ENCODE measurements at regions not wholly inside any gene's neighbourhood (a gene's known extent, or its start where the extent isn't known, plus 50 kb on each side); places are given as distances from the start of the nearest gene placed in this dataset.

GRCh38 chr4:181853881-181854511, 389.2 kb upstream of the TENM3 start:
- in situ Hi-C loops (cut with HindIII; ENCODE audit: extremely low pct_ligation_motif_present, low pct_unique_long_range_greater_than_20kb), result no loop called here
- intact Hi-C loops (cut with micrococcal nuclease; ENCODE audit: unreplicated experiment), result no loop called here
- ATAC-seq (no peak), DNase-seq (ENCODE audit: low spot score) (no peak), FAIRE-seq (no peak)
- TF ChIP-seq NFE2L1 (CRISPR knock-in tag; IDR thresholded peaks at IDR 0.05; ENCODE audit: borderline replicate concordance) (no peak), MIER3 (CRISPR knock-in tag; IDR thresholded peaks at IDR 0.05; ENCODE audit: borderline replicate concordance) (no peak), ASH2L (IDR thresholded peaks at IDR 0.05; ENCODE audit: insufficient read length, low read depth, low read length) (no peak), ZNF557 (CRISPR knock-in tag; IDR thresholded peaks at IDR 0.05) (no peak), PTBP1 (IDR thresholded peaks at IDR 0.05; ENCODE audit: low read depth, low read length, poor library complexity, severe bottlenecking) (no peak), CREBL2 (CRISPR knock-in tag; IDR thresholded peaks at IDR 0.05; ENCODE audit: borderline replicate concordance) (no peak)
- Histone ChIP-seq H3K27ac (ENCODE audit: extremely low read length, insufficient read depth, low read length) (no peak overlapping the region), H3K4me2 (ENCODE audit: low read depth, low read length) (no peak overlapping the region), H3K79me2 (ENCODE audit: insufficient read depth, low read length) (no peaks in the 10 kb centered on the region), H4K20me1 (ENCODE audit: insufficient read depth, low read length) (no peaks in the 10 kb centered on the region), H2AFZ (ENCODE audit: low read length) (no peak overlapping the region), H3K9me3 (ENCODE audit: low read length) (no peaks in the 10 kb centered on the region), H3K4me1 (ENCODE audit: insufficient read depth, low read length) (no peaks in the 10 kb centered on the region), H3K9ac (ENCODE audit: insufficient read depth, low read depth, low read length) (no peak overlapping the region), H3K27me3 (ENCODE audit: control insufficient read depth in 1 of 2, insufficient read depth in 2 of 2, low read length in 2 of 2) (no peaks in the 10 kb centered on the region), H3K4me3 (replicated peaks in 1 of 3; ENCODE audit: insufficient read depth in 1 of 3, low read depth in 2 of 3, low read length in 3 of 3) (no peak overlapping the region), H3K36me3 (replicated peaks in 1 of 2; ENCODE audit: control insufficient read depth in 1 of 2, insufficient read depth in 2 of 2, low read length in 2 of 2) (no peaks in the 10 kb centered on the region)
- CTCF ChIA-PET (ENCODE audit: low intra/inter-chr PET ratio, low total read pairs), result no interaction called here
- no TSS peak for BruUV-seq (replicated peaks)
- 3% methylated on average over 6 of the region's 6 CpGs for WGBS (ENCODE audit: low lambda C conversion rate)
- POLR2A ChIA-PET, result no interaction called here

- TF ChIP-seq E2F2 (CRISPR knock-in tag; IDR thresholded peaks at IDR 0.05; ENCODE audit: borderline replicate concordance) (no peak), GPBP1L1 (CRISPR knock-in tag; IDR thresholded peaks at IDR 0.05) (no peak), CREB3 (CRISPR knock-in tag; IDR thresholded peaks at IDR 0.05) (no peak), TCF7 (IDR thresholded peaks at IDR 0.05; ENCODE audit: low read depth) (no peak), MBNL3 (CRISPR knock-in tag; conservative IDR thresholded peaks at IDR 0.05) (no peak), FOXP1 (IDR thresholded peaks at IDR 0.05) (no peak), FOXP1 (CRISPR knock-in tag; IDR thresholded peaks at IDR 0.05) (no peak)
- intact Hi-C loops (cut with micrococcal nuclease; ENCODE audit: unreplicated experiment), result no loop called here
- Histone ChIP-seq H3K4me2 (ENCODE audit: low read depth, low read length) (no peak overlapping the region), H3K9ac (ENCODE audit: insufficient read depth, low read depth, low read length) (no peak overlapping the region), H3K27me3 (ENCODE audit: control insufficient read depth in 1 of 2, insufficient read depth in 2 of 2, low read length in 2 of 2) (no peaks in the 10 kb centered on the region), H3K4me1 (ENCODE audit: insufficient read depth, low read length) (no peaks in the 10 kb centered on the region), H4K20me1 (ENCODE audit: insufficient read depth, low read length) (no peaks in the 10 kb centered on the region), H3K36me3 (replicated peaks in 1 of 2; ENCODE audit: control insufficient read depth in 1 of 2, insufficient read depth in 2 of 2, low read length in 2 of 2) (no peaks in the 10 kb centered on the region), H3K79me2 (ENCODE audit: insufficient read depth, low read length) (no peaks in the 10 kb centered on the region), H3K9me3 (ENCODE audit: low read length) (no peaks in the 10 kb centered on the region), H2AFZ (ENCODE audit: low read length) (no peak overlapping the region), H3K27ac (ENCODE audit: extremely low read length, insufficient read depth, low read length) (no peak overlapping the region), H3K4me3 (replicated peaks in 1 of 3; ENCODE audit: insufficient read depth in 1 of 3, low read depth in 2 of 3, low read length in 3 of 3) (no peak overlapping the region)
- in situ Hi-C loops (cut with HindIII; ENCODE audit: extremely low pct_ligation_motif_present, low pct_unique_long_range_greater_than_20kb), result no loop called here
- ATAC-seq (no peak), FAIRE-seq (no peak), DNase-seq (ENCODE audit: low spot score) (no peak)
- 0% methylated on average over 1 of the region's 1 CpG for WGBS (ENCODE audit: low lambda C conversion rate)
- ChIA-PET POLR2A (no interaction called here), CTCF (ENCODE audit: low intra/inter-chr PET ratio, low total read pairs) (no interaction called here)
- no TSS peak for BruUV-seq (replicated peaks)
Observed at GRCh38 chr4:181855307-181855706, 387.9 kb upstream of the TENM3 start.

All from HepG2 (cell line).